LNCAP (cell line): ENCODE measurements at regions not wholly inside any gene's neighbourhood (a gene's known extent, or its start where the extent isn't known, plus 50 kb on each side); places are given as distances from the start of the nearest gene placed in this dataset.

ENCODE experiments used
- CTCF ChIP-seq: fragments of 450-650 bp; IDR thresholded peaks from 2 replicates; pipeline ENCODE4 v1.5.1; 2017; ENCODE audit warnings: mild to moderate bottlenecking

- no peak for TF ChIP-seq CTCF
Observed at GRCh38 chr6:155782320-155782731, 326.7 kb upstream of the NOX3 start.

GRCh38 chr6:155779456-155779855 lies 323.8 kb upstream of the NOX3 start:
- TF ChIP-seq CTCF, result no peak

GRCh38 chr6:155778336-155778735 lies 322.7 kb upstream of the NOX3 start:
- TF ChIP-seq CTCF, result no peak

GRCh38 chr6:155771822-155772221 lies 316.2 kb upstream of the NOX3 start:
- TF ChIP-seq CTCF, result no peak

GRCh38 chr6:155770856-155771255 lies 315.2 kb upstream of the NOX3 start:
- TF ChIP-seq CTCF, result no peak

GRCh38 chr6:155770313-155770712 lies 314.7 kb upstream of the NOX3 start:
- TF ChIP-seq CTCF, result no peak

- peak; percentile 50 for TF ChIP-seq CTCF
Observed at GRCh38 chr6:155765275-155766194, 309.9 kb upstream of the NOX3 start.
